ENCODE measurements at regions not wholly inside any gene's neighbourhood (a gene's known extent, or its start where the extent isn't known, plus 50 kb on each side); places are given as distances from the start of the nearest gene placed in this dataset.

- no peak for DNase-seq
These were observed 118.5 kb upstream of the NWD2 start for GRCh38 chr4:37126051-37126450.

GRCh38 chr4:37130465-37130864 is 114.1 kb upstream of the NWD2 start:
- DNase-seq = no peak

DNA sequence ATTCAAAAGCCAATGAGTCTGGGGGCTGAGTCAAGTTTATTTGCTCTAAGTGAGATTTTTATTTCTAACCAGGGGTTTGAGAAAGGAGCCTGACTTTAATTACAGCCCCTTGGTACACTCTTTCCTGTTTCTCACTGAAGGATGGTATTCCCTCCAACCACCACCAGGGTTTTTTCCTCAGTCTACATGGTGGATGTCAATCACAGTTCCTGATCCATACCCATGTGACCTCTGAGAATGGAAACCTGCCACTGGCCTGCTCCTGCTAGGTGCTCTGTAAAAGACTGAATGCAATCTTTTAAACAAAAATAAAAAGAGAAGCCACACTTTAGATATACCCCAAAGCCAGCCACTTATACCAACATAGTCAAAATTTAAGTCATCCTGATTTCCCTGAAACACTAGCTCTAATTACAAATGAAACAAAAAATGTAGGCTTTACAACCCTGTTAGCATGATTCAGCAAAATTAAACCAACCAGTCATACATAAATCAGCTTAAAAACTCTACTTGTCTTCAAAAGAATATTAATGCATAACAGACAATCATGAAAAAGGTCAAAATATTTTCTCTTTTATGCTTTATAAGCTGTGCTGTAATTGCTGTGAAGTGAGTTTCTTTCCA is 112.1 kb upstream of the NWD2 start:
- no peak for DNase-seq

- DNase-seq = no peak
These were observed 111.6 kb upstream of the NWD2 start for GRCh38 chr4:37132975-37133360.

DNA sequence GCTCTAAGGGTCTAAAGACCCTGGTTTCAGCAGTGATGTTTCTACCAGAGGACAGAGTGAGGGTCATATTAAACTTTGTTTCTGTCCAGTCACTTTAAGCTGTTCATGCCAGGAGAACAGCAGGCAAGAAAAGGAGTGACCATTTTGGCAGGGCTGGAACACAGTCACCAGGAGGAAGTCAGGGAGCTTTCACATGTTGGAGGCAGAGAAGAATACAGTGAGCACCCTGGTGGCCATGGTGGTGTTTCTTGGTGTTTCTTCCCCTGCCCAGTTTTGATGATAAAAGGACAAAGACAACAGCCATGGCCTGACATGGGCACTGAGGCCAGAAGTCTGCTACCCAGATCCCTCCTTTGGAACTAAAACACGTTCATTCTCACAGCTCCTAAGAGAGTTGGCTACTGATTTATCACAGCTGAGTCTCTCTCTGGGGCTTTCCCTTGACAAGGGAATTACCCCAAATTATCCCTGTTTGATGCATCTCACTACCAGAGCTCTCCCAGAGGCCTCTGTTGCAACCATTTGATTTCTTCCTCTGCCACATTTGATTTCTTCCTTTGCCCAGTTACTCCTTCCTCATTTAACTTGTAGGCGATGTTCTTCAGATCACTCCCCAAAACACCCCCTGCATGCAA is 106.4 kb upstream of the NWD2 start:
- no peak for DNase-seq

DNA sequence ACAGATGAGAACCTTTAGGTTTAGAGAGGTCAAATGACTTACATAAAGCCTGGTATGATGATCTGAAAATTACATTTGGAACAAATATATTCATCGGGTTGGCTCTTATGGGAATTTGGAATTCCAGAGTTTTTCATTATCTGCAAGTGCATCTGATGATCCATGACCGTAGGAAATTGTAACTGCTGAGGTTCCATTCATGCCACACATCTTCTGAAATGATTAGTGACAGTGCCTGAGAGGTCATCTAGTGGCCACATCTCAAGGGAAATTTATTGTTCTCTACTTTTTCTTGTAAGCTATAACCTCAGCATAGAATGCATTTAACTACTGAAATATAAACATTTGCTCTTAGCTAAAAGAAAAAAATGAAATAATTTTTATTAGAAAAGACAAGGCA is 105.8 kb upstream of the NWD2 start:
- DNase-seq = no peak

GRCh38 chr4:37139987-37140386 is 104.6 kb upstream of the NWD2 start:
- DNase-seq = no peak

DNA sequence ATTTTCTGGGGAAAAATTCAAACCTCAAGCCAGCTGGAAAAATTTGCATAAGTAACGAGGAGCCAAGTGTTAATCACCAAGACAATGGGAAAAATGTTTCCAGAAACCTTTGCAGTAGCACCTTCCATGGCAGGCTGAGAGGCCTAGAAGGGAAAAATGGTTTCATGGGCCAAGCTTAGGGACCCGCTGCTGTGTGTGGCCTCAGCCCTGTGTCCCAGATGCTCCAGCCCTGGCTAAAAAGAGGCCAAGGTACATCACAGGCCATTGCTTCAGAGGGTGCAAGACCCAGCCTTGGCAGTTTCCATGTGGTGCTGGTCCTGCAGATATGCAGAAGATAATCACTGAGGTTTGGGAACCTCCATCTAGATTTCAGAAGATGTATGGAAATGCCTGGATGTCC is 98.3 kb upstream of the NWD2 start:
- DNase-seq = no peak

- DNase-seq = no peak
These were observed 86.9 kb upstream of the NWD2 start for GRCh38 chr4:37157476-37158167.

DNA sequence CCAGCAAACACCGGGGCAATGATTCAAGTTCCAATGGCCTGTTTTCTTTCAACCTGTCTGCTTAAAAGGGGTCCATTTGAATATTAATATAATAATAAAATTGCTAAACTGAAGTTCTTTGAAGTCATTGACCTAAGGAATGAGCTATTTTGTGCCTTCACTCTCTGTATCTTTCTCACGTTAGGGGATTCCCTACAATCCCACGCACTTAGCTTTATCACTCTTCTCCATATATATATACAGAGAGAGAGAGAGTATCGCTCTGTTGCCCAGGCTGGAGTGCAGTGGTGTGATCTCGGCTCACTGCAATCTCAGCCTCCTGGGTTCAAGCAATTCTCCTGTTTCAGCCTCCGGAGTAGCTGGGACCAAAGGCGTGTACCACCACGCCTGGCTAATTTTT is 83.9 kb upstream of the NWD2 start:
- no peak for DNase-seq

- no peak for DNase-seq
These were observed 78.7 kb upstream of the NWD2 start for GRCh38 chr4:37165844-37166243.

GRCh38 chr4:37169956-37170355 is 74.6 kb upstream of the NWD2 start:
- no peak for DNase-seq

- DNase-seq = no peak
These were observed 56.4 kb upstream of the NWD2 start for GRCh38 chr4:37188100-37188499.
